Heart left ventricle (tissue), 16 donors: ENCODE measurements at regions not wholly inside any gene's neighbourhood (a gene's known extent, or its start where the extent isn't known, plus 50 kb on each side); places are given as distances from the start of the nearest gene placed in this dataset.

Experiments
- ATAC-seq, 4 donors: fragments of 200-7000 bp; cut with Tn5 transposase; one replicate each; pipeline ENCODE4 v1.9.1; 2020 to 2022; ENCODE audit warnings: moderate library complexity in 4 of 4, mild to moderate bottlenecking in 3 of 4, moderate number of reproducible peaks in 1 of 4
- DNase-seq, 5 donors: peaks; one replicate each; pipeline ENCODE4 v3.0.0-alpha.2; 2020
- H3K27ac ChIP-seq, 12 donors: fragments of 200-600 bp; sonication (generic) in 4 of 12; one replicate each; pipeline versions ENCODE4 v1.5.0 to v1.8.0; 2016 to 2022; ENCODE audit warnings: mild to moderate bottlenecking in 2 of 12
- H3K27me3 ChIP-seq, 9 donors: fragments of 200-600 bp; sonication (generic) in 2 of 9; one replicate each; pipeline versions ENCODE4 v1.5.1 to v1.8.0; 2016 to 2022; ENCODE audit warnings: mild to moderate bottlenecking in 3 of 9
- H3K36me3 ChIP-seq, 9 donors: fragments of 200-600 bp; sonication (generic) in 2 of 9; one replicate each; pipeline versions ENCODE4 v1.5.0 to v1.8.0; 2018 to 2022; ENCODE audit warnings: mild to moderate bottlenecking in 2 of 9
- H3K4me1 ChIP-seq, 12 donors: fragments of 200-600 bp; sonication (generic) in 4 of 12; one replicate each; pipeline versions ENCODE4 v1.5.0 to v1.8.0; 2016 to 2022; ENCODE audit warnings: mild to moderate bottlenecking in 3 of 12
- H3K4me3 ChIP-seq, 12 donors: fragments of 200-600 bp; sonication (generic) in 4 of 12; one replicate each; pipeline versions ENCODE4 v1.5.0 to v1.8.0; 2017 to 2022; ENCODE audit warnings: mild to moderate bottlenecking in 9 of 12, moderate library complexity in 4 of 12
- H3K9me3 ChIP-seq, 12 donors: fragments of 200-600 bp; sonication (generic) in 4 of 12; one replicate each; pipeline versions ENCODE4 v1.5.0 to v1.8.0; 2016 to 2022; ENCODE audit warnings: mild to moderate bottlenecking in 1 of 12
- POLR2A ChIP-seq, 2 donors: fragments of 450-650 bp; IDR thresholded peaks; one replicate each; pipeline ENCODE4 v1.6.1; 2017; ENCODE audit warnings: antibody characterized with exemption in 2 of 2, mild to moderate bottlenecking in 2 of 2, moderate library complexity in 2 of 2
- WGBS, 4 donors: extraction: QIAGEN DNeasy Blood & Tissue Kit in 2 of 4; methylation state at CpG; one replicate each; pipeline versions ENCODE4 v1.1.5 to v1.1.7; 2013 to 2018; 5-methylcytosine and 5-hydroxymethylcytosine counted together
- intact Hi-C, 10 donors: fragments of 100-400 bp; cut with DNase I; formaldehyde crosslinking; loops; one replicate each; pipeline versions ENCODE4 v1.11.1 to v1.14.2; 2022
- TF ChIP-seq, protein P1 (sequence below), 12 donors: fragments of 200-600 bp; sonication (generic) in 4 of 12; IDR thresholded peaks; one replicate each; pipeline versions ENCODE4 v1.5.0 to v1.8.0; 2018 to 2022; ENCODE audit warnings: antibody characterized with exemption in 12 of 12, mild to moderate bottlenecking in 5 of 12
- donor health status: ischemic (EF 13 %, LVEDD 7.1; RV severe dilation, severe dysfunction).
- donor health status: healthy with polysubstance abuse.
- donor health status: DM: no; HTN: yes; CAD: no.
- donor health status: DM: no; HTN: no; CAD: no.
- donor health status: ischemic (EF 25% LVEDD 6.9; RV normal size, moderate dysfunction).
- donor health status: ischemic (EF 25% LVEDD 5.7; RV mildly dilated, moderate dysfunction).
- donor health status: healthy.
- donor health status: DM: yes; HTN: yes; CAD: no.
- donor health status: ischemic (EF 35%, LVEDD 5.7; RV mildly dilated, moderate dysfunction).
- donor health status: nonischemic (EF 11% LVEDD 7.7; RV severe dilation, severe dysfunction).
- donor health status: DM: yes; HTN: yes; CAD: no.
- donor health status: PGD.
- donor health status: ischemic (EF 29% LVEDD 5.4; RV normal size, mild dysfunction).
- donor health status: nonischemic (EF 23%, LVEDD 6.1; RV moderate dilation, normal function).

- intact Hi-C loops, result loop anchor here in 2 of 10 donors (10.0 kb wide), 1 partner anchor 615 kb away; no protein-coding TSS in a partner anchor
- no peaks in the 10 kb centered on the region for H3K9me3 ChIP-seq
Observed at GRCh38 chr4:53809816-53810215, 218.5 kb upstream of the LNX1 start.

GRCh38 chr4:53805291-53805690 lies 214.0 kb upstream of the LNX1 start:
- H3K27ac ChIP-seq, result no peak overlapping the region
- no peaks in the 10 kb centered on the region for H3K36me3 ChIP-seq
- no peaks in the 10 kb centered on the region for H3K9me3 ChIP-seq
- H3K27me3 ChIP-seq, result peaks cover 0 to 5% (median 0%) of the 10 kb centered on the region in 9 donors
- TF ChIP-seq, protein P1, sequence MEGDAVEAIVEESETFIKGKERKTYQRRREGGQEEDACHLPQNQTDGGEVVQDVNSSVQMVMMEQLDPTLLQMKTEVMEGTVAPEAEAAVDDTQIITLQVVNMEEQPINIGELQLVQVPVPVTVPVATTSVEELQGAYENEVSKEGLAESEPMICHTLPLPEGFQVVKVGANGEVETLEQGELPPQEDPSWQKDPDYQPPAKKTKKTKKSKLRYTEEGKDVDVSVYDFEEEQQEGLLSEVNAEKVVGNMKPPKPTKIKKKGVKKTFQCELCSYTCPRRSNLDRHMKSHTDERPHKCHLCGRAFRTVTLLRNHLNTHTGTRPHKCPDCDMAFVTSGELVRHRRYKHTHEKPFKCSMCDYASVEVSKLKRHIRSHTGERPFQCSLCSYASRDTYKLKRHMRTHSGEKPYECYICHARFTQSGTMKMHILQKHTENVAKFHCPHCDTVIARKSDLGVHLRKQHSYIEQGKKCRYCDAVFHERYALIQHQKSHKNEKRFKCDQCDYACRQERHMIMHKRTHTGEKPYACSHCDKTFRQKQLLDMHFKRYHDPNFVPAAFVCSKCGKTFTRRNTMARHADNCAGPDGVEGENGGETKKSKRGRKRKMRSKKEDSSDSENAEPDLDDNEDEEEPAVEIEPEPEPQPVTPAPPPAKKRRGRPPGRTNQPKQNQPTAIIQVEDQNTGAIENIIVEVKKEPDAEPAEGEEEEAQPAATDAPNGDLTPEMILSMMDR (IDR thresholded peaks at IDR 0.05), result no peak
- TF ChIP-seq POLR2A (IDR thresholded peaks at IDR 0.05), result no peak
- WGBS, 4 donors, result 54 to 68% (median 63%) methylated on average over 5 of the region's 5 CpGs
- peaks cover 0 to 3% (median 0%) of the 10 kb centered on the region in 12 donors for H3K4me1 ChIP-seq
- H3K4me3 ChIP-seq, result no peak overlapping the region
- intact Hi-C loops, result loop anchor here in 2 of 10 donors (10.0 kb wide), 1 partner anchor 610 kb away; no protein-coding TSS in a partner anchor
- DNase-seq, result no peak
- ATAC-seq, result no peak

More at GRCh38 chr4:53809816-53810215, 218.5 kb upstream of the LNX1 start:
- no peaks in the 10 kb centered on the region for H3K36me3 ChIP-seq
- WGBS, 4 donors, result 89 to 95% (median 92%) methylated on average over 3 of the region's 3 CpGs
- no peaks in the 10 kb centered on the region for H3K4me1 ChIP-seq
- no peak overlapping the region for H3K4me3 ChIP-seq
- TF ChIP-seq POLR2A (IDR thresholded peaks at IDR 0.05), result no peak
- TF ChIP-seq, protein P1 (IDR thresholded peaks at IDR 0.05), result no peak
- no peak overlapping the region for H3K27ac ChIP-seq
- DNase-seq (no peak), ATAC-seq (no peak)
- peaks cover 0 to 5% (median 0%) of the 10 kb centered on the region in 9 donors for H3K27me3 ChIP-seq

DNA sequence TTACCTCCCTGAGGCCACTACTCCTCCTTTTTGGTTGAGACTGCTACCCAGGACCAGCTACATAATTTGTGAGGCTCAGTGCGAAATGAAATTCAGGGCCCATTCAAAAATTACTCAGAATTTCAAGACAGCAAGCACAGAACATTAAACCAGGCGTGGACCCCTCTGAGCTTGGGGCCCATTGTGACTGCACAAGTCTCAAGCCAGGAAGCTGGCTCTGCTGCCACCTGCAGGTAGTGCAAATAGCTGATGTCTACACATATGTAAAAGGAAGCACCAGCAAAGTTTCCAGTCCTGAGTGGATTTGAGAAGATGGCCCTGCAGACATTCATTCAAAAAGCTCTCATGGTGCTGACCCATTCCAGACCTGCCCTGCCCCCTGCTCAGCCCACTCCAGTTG lies 213.4 kb upstream of the LNX1 start:
- DNase-seq, result peak in 1 of 5 donors; percentile 32
- intact Hi-C loops, result loop anchor here in 2 of 10 donors (10.0 kb wide), 1 partner anchor 610 kb away; no protein-coding TSS in a partner anchor
- peak in 1 of 4 donors; percentile 45 for ATAC-seq
- Histone ChIP-seq H3K4me1 (peaks cover 0 to 3% (median 0%) of the 10 kb centered on the region in 12 donors), H3K4me3 (no peak overlapping the region), H3K27ac (no peak overlapping the region), H3K9me3 (no peaks in the 10 kb centered on the region), H3K36me3 (no peaks in the 10 kb centered on the region), H3K27me3 (peaks cover 0 to 1% (median 0%) of the 10 kb centered on the region in 9 donors)
- TF ChIP-seq POLR2A (IDR thresholded peaks at IDR 0.05), result no peak
- TF ChIP-seq, protein P1 (IDR thresholded peaks at IDR 0.05), result peak in 11 of 12 donors; percentile 23 to 47 (median 34)
- 50 to 76% (median 67%) methylated on average over 2 of the region's 2 CpGs for WGBS, 4 donors

- H3K4me3 ChIP-seq, result no peak overlapping the region
- intact Hi-C loops, result loop anchor here in 2 of 10 donors (10.0 kb wide), 1 partner anchor 608 kb away; no protein-coding TSS in a partner anchor
- H3K27ac ChIP-seq, result no peak overlapping the region
- peaks cover 0 to 3% (median 0%) of the 10 kb centered on the region in 12 donors for H3K4me1 ChIP-seq
- no peaks in the 10 kb centered on the region for H3K27me3 ChIP-seq
- DNase-seq (no peak), ATAC-seq (peak in 2 of 4 donors; percentile 44 to 46)
- 24 to 48% (median 42%) methylated on average over 2 of the region's 2 CpGs for WGBS, 4 donors
- TF ChIP-seq, protein P1 (IDR thresholded peaks at IDR 0.05), result no peak
- TF ChIP-seq POLR2A (IDR thresholded peaks at IDR 0.05), result no peak
- no peaks in the 10 kb centered on the region for H3K9me3 ChIP-seq
- no peaks in the 10 kb centered on the region for H3K36me3 ChIP-seq
Observed at GRCh38 chr4:53802500-53802899, 211.2 kb upstream of the LNX1 start.
